GM12875 (cell line): ENCODE measurements at regions not wholly inside any gene's neighbourhood (a gene's known extent, or its start where the extent isn't known, plus 50 kb on each side); places are given as distances from the start of the nearest gene placed in this dataset.

Experiments
- H3K4me3 ChIP-seq: one replicate; pipeline ENCODE4 v1.5.1; 2011; ENCODE audit warnings: low read depth, low read length, control low read depth
- CTCF ChIP-seq: IDR thresholded peaks from 2 replicates; pipeline ENCODE4 v1.5.1; 2011; ENCODE audit warnings: low read depth, mild to moderate bottlenecking, control low read depth, inconsistent platforms, low read length, moderate library complexity, borderline replicate concordance; ENCODE audit not compliant: insufficient read depth

- no peak for TF ChIP-seq CTCF
These were observed 250.1 kb upstream of the RPL38 start for GRCh38 chr17:73953206-73954033.

GRCh38 chr17:73954951-73955350 lies 248.5 kb upstream of the RPL38 start:
- no peak for TF ChIP-seq CTCF

More at GRCh38 chr17:73953206-73954033, 250.1 kb upstream of the RPL38 start:
- no peak overlapping the region for H3K4me3 ChIP-seq

GRCh38 chr17:73955616-73956015 lies 247.9 kb upstream of the RPL38 start:
- H3K4me3 ChIP-seq: no peak overlapping the region
- TF ChIP-seq CTCF: no peak

More at GRCh38 chr17:73954951-73955350, 248.5 kb upstream of the RPL38 start:
- H3K4me3 ChIP-seq: no peak overlapping the region

GRCh38 chr17:73956169-73956568 lies 247.3 kb upstream of the RPL38 start:
- no peak overlapping the region for H3K4me3 ChIP-seq
- no peak for TF ChIP-seq CTCF

- TF ChIP-seq CTCF: peak; percentile 64
- no peak overlapping the region for H3K4me3 ChIP-seq
These were observed 246.6 kb upstream of the RPL38 start for GRCh38 chr17:73956595-73957465.

- no peak for TF ChIP-seq CTCF
- H3K4me3 ChIP-seq: no peak overlapping the region
These were observed 245.9 kb upstream of the RPL38 start for GRCh38 chr17:73957564-73957963.
